ENCODE measurements at regions not wholly inside any gene's neighbourhood (a gene's known extent, or its start where the extent isn't known, plus 50 kb on each side); places are given as distances from the start of the nearest gene placed in this dataset.

DNA sequence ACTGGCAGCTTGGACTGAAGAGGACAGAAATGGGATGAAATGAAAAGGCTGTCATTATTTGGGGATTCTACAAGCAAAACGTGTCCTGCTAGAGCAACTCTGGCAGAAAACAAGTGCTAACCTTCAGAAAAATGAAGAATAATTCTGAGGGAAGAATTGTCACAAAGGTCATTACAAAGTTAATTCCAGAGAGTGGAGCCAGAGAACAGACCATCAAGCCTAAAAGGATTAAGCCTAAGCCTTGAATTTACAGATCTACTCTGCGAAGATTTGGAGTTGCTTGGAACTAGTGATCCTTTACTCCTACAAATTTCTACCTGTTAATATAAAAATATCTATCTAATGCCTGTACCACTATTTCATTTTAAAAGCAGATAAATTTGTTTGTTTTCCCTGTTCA lies 1077.3 kb upstream of the CNTN5 start:
- RAD21 ChIA-PET (ENCODE audit: unreplicated experiment), result no interaction called here
- CTCF ChIA-PET, result no interaction called here
- FAIRE-seq (no peak), ATAC-seq (no peak), DNase-seq (ENCODE audit: low read depth, low spot score) (no peak)
- in situ Hi-C loops (cut with MboI), result no loop called here
- H2AFZ ChIP-seq (ENCODE audit: control insufficient read depth, low read depth, low read length), result no peak overlapping the region
- no peak for TF ChIP-seq PML (IDR thresholded peaks at IDR 0.05; ENCODE audit: low read length)
- TF ChIP-seq POLR2AphosphoS2 (IDR thresholded peaks at IDR 0.05; ENCODE audit: low read depth, low read length), result no peak
- TF ChIP-seq CEBPZ (IDR thresholded peaks at IDR 0.05; ENCODE audit: low read depth, low read length), result no peak
- TF ChIP-seq, protein P1, sequence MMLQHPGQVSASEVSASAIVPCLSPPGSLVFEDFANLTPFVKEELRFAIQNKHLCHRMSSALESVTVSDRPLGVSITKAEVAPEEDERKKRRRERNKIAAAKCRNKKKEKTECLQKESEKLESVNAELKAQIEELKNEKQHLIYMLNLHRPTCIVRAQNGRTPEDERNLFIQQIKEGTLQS (IDR thresholded peaks at IDR 0.05; ENCODE audit: borderline replicate concordance, extremely low read depth, low read depth, low read length), result no peak
- TF ChIP-seq RELA (IDR thresholded peaks at IDR 0.05; ENCODE audit: borderline replicate concordance, partially characterized antibody), result no peak
- TF ChIP-seq GABPA (IDR thresholded peaks at IDR 0.05; ENCODE audit: low read depth), result no peak
- no peak for TF ChIP-seq TCF3 (IDR thresholded peaks at IDR 0.05; ENCODE audit: borderline replicate concordance, insufficient read depth, low read depth, low read length)
- TF ChIP-seq ESRRA (IDR thresholded peaks at IDR 0.05; ENCODE audit: low read length), result no peak
- no peak for TF ChIP-seq NR2C2 (IDR thresholded peaks at IDR 0.05; ENCODE audit: borderline replicate concordance, control insufficient read depth, insufficient read length, low read depth)
- no peak for TF ChIP-seq EGR1 (IDR thresholded peaks at IDR 0.05; ENCODE audit: borderline replicate concordance in 1 of 2, low read depth in 2 of 2, low read length in 2 of 2)
- TF ChIP-seq, protein P2, sequence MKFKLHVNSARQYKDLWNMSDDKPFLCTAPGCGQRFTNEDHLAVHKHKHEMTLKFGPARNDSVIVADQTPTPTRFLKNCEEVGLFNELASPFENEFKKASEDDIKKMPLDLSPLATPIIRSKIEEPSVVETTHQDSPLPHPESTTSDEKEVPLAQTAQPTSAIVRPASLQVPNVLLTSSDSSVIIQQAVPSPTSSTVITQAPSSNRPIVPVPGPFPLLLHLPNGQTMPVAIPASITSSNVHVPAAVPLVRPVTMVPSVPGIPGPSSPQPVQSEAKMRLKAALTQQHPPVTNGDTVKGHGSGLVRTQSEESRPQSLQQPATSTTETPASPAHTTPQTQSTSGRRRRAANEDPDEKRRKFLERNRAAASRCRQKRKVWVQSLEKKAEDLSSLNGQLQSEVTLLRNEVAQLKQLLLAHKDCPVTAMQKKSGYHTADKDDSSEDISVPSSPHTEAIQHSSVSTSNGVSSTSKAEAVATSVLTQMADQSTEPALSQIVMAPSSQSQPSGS (IDR thresholded peaks at IDR 0.05; ENCODE audit: low read length), result no peak
- TF ChIP-seq TAF1 (IDR thresholded peaks at IDR 0.05; ENCODE audit: borderline replicate concordance, low read depth, low read length), result no peak
- H3K27ac ChIP-seq (ENCODE audit: control insufficient read depth, insufficient read depth), result no peak overlapping the region
- no peaks in the 10 kb centered on the region for H4K20me1 ChIP-seq (ENCODE audit: control insufficient read depth, insufficient read depth)
- intact Hi-C loops (cut with micrococcal nuclease; ENCODE audit: unreplicated experiment), result no loop called here
- H3K36me3 ChIP-seq (ENCODE audit: control insufficient read depth in 2 of 2, insufficient read depth in 2 of 2, low read length in 1 of 2), result no peaks in the 10 kb centered on the region
- H3K4me1 ChIP-seq (ENCODE audit: control insufficient read depth, insufficient read depth, low read length), result no peaks in the 10 kb centered on the region
- no peak overlapping the region for H3K4me2 ChIP-seq (ENCODE audit: control insufficient read depth, insufficient read depth)
- no peak overlapping the region for H3K4me3 ChIP-seq
- no TSS peak for BruUV-seq (replicated peaks)
- no peaks in the 10 kb centered on the region for H3K9me3 ChIP-seq (replicated peaks; ENCODE audit: control insufficient read depth, insufficient read depth, low read length)
- H3K27me3 ChIP-seq (replicated peaks in 1 of 2; ENCODE audit: control insufficient read depth in 2 of 2, insufficient read depth in 2 of 2, low read length in 1 of 2), result no peaks in the 10 kb centered on the region
- SMC1A ChIA-PET (ENCODE audit: uncharacterized antibody, unreplicated experiment), result no interaction called here
- 17% methylated on average over 2 of the region's 2 CpGs for WGBS (ENCODE audit: insufficient coverage, insufficient replicate concordance, low lambda C conversion rate, missing lambda C conversion rate)
- H3K9ac ChIP-seq (ENCODE audit: control insufficient read depth, insufficient read depth, low read length), result no peak overlapping the region
- POLR2A ChIA-PET, result no interaction called here
- no peaks in the 10 kb centered on the region for H3K79me2 ChIP-seq (ENCODE audit: control insufficient read depth, insufficient read depth, low read length)

Measured in GM12878 (cell line).